HG03064 (cell line): ENCODE measurements at regions not wholly inside any gene's neighbourhood (a gene's known extent, or its start where the extent isn't known, plus 50 kb on each side); places are given as distances from the start of the nearest gene placed in this dataset.

Experiments used
- ATAC-seq: cut with Tn5 transposase; IDR thresholded peaks from one replicate; pipeline ENCODE4 v1.9.1; 2021; ENCODE audit warnings: low read depth; ENCODE audit not compliant: unreplicated experiment

DNA sequence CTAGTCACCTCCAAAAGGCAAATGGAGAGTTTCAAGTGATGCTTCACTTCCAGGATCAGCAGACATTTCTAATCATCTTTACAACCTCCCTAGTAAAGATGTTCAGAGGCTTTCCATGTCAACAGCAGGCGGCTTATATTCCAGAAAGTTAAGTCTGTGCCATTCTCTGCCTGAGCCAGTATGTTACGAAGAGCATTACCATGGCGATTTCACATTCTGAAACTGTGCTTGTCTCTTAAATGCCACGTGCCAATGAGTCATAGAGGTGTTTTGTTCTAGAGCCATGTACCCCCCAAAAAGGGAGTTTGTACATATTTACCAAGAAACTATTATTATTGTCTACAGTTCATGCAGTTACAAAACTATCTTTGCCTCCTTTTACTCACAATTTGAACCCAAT lies 319.5 kb downstream of the FOXA2 start:
- no peak for ATAC-seq

DNA sequence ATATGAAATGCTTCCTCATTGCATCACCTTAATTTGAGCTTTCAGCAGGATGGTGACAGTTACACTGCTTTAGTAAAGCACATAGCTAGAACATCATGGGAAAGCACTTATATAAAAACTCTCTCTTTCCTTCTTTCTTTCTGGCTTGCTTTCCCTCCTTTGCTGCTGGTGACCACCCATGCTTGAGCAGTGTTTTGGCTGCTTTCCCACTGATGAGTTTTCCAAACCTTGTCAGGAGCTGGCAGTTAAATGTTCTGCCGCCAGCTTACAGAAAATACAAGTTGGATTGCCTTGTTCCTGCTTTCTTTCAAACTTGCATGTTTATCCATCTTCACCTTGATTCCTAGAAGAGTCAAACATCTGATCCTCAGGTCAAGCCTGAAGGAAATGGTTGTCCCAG lies 323.9 kb downstream of the FOXA2 start:
- no peak for ATAC-seq

DNA sequence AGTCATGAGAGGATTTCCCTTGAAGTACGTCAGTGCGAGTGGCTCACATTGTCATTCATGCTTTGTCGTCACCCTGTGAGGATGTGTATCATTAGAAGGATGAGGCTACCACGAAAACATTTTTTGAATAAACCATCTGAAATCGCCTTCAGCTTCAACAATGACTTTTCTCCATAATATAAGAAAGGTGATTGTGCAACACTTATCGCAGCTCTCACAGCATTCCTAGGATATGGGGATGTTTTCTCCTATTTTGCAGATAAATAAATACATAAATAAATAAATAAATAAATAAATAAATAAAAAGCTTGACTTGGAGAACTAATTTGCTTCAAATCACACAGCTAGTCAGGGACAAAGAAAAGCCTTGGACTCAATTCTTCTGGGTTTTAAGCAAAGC lies 326.5 kb downstream of the FOXA2 start:
- no peak for ATAC-seq

DNA sequence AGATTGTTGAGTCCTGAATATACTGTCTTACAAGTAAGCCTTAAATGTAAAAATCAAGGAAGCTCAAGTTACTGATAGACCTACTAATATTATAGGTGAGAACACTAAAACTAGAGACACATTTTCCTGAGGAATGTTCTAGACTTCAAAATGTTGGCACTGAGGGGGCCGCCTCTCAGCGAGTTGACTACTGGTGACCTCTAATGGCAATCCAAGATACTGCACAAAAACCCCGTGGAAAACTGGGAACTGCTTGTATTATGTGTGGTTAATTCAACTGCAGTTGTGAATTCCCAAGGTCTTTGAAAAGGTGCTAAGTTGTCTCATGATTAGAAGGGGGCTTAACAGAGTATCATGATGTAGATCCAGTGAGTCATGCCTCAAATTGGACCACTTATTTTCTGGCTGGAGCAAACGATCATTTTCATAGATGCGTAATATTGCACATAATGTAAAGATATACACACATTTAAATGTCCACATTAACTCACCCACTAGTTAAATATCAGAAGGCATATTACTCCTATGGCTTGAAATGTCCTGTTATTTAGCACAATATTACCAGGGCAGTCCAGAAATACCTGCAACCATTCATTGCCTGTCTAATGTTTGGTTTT lies 336.2 kb downstream of the FOXA2 start:
- no peak for ATAC-seq

DNA sequence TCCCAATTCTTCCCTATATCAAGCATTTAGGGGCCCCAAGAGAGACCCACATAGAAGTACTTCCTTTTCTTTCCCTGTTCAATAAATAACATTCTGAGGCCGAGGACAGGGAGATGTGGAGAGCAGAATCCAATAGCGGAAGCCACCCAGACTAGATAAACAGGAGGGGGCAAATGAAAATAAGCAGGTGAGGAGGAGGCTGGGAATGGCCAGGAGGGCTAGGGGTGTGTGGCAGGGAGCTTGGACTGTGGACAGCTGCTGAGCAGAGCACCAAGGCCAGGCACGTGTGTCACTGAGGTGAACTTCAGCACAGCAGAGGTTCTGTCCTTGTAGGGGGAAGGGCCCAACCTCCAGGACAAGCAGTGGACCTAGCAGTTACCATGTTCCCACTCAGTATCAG lies 339.2 kb downstream of the FOXA2 start:
- ATAC-seq: no peak

DNA sequence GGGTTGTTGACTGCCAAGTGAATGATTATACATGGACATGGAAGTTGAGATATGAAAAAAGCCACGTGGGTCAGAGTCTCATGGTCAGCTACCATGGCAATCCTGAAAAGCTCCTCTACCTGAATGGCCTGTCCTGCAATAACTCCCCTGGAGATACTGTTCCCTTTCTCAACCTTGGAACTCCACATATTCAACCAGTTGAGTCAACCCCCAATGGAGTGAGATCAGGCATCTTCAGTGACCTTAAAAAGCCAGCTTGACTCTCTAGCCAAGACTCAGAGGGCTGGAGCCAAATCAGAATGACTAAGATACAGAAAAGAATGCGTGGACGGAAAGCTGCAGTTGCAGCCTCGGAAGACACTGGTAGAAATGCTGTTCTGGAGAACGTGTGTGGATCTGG lies 341.3 kb downstream of the FOXA2 start:
- no peak for ATAC-seq

DNA sequence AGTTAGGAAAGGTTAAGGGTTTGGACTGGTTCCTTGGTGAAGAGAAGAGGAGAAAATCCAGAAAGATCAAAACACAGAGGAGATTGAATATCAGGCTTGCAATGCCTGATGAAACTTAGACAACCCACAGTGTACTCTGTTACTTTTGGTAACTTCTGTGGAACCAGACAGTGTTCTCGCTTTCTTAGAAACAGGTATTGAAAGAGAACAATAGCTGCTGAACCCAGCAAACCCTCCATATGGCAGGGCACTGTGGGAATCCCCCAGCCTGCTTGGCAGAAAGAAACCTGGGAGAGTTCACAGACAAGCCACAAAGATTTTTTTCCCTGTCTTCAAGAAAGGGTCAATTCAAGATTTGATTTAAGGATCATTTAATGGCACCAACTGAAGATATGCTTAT lies 342.8 kb downstream of the FOXA2 start:
- no peak for ATAC-seq

DNA sequence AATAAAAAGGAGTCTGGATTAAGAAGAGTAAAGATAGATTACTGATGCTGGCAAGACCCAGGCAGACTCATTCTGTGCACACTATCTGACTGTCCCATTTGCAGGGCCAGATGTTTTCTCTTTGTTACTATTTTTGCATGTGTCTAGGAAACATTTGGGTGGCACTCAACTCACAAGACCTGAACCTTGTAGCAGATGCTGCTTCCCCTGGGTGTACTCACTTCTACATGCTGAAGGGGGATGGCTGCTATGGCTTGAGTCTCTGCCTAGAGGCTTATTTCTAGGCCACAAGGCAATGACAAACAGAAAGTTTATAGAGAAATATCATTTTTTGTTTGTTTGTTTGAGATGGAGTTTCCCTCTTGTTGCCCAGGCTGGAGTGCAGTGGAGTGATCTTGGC lies 351.4 kb downstream of the FOXA2 start:
- no peak for ATAC-seq

DNA sequence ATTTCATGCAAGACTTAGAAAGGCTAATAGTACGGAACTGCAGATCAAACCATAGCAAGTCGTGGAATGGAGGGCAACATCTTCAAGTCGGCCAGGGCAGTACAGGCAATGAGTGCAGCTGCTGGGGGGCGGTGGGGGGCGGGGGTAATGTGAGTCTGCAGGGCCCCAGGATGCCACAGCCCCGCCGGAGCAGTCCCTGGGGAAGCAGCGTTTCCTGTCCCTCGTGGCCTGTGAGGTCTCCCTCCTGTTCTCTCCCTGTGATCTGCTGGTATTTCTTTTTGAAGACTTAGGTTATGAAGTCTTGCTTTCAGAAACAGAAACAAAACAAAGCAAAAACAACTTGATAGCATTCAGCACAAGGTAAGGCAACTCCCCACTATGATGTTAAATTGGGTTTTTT lies 351.9 kb downstream of the FOXA2 start:
- no peak for ATAC-seq

DNA sequence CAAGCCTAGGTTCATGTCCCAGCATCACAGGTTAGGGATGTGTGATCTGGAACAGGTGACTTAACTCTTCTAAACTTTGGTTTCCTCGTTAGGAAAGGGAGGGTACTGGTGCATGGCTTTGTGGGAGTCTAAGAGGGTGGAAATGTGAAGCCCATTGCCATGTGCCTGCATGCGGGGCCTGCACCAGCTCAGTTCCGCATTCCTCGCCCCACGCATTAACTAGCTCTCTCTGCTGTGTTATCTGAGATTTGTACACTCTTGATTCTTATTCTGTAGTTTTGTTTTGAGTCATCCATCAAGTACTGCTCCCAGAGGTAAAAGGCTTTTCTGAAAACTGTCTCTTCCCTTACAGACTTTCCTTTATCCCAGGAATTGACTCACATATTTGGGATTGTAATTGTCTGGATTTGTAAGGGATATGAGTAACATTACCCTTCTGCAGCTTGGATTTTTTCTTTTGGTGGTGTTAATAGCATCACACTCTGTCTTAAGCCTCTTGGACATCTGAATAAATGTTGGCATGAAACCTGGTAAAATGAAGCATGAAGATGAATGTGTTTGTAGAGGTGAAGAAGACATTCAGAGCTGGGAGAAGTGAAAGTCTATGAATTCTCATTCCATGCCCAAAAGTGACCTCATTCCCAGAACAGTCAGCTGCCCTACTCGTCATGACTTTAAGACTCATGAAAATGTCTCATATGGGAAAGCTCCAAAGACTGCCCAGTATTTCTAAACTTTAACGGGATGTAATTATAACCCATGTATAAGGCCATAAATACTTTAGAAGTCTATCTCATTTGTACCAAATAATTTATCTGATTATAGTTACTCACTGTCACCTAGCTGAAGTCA lies 357.3 kb downstream of the FOXA2 start:
- no peak for ATAC-seq

DNA sequence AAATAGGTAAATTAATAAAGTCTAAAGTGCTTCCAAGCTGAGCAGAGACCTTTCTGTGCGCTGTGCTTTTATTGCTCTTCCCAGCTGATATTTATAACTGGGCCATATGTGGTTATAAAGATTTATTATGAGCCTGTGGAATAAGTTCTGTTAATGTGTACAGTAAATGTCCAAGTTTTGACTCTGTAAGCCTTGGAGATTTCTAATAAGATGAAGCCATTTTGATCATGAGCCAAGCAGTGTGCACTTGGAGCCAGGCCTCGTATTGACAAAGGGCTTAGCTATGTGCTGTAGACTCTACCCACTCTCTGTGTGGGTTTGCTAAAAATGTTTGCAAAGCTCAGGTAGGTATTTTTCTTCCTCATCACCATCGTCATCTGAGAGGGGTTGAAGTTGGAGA lies 361.1 kb downstream of the FOXA2 start:
- no peak for ATAC-seq

DNA sequence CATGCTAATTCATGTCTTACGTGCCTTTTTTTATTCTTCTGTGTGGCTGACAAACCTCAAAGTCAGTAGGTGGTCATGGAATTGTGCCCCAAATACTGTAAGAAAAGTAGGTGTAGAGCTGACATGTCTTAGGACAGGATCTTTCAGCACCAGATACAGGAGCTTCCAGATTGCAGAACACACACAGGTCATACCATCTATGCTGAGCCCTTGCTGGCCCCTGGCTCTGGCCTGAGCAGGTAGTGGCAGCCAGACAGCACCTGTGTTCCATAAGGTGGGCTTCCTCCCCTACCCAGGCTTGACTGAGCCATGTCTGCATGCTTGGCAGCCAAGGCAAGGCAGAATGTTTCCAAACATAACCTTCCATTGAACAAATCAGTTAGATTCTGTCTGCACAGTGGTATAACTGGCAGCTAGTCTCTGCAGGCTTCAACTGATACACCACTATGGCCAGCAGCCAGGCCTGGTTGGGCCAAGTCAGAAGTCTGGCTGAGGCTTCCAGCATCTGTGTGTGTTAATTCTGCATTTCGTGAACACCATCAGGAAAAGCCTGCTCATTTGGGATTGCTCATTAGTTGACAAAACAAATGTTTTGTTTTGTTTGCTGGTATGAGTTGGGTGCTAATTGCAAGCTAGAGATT lies 366.5 kb downstream of the FOXA2 start:
- no peak for ATAC-seq

DNA sequence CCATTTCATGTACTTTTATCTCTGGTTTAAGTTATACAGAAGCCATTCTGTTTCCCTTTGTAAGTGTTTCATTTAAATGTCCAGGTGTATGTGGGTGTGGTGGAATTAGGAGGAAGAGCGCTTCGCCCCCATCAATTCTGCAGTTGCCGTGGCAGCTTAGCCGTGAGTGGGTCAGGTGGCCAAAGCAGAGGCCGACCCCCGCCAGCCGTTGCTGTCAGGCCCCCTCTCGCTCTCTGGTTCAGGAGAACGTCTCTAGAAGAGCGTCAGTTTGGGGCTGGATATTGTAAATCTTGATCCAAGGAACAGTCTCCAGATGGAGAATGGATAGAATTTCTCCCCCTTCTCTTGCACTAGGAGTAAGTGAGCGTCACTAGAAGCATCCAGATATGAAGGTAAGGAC lies 367.4 kb downstream of the FOXA2 start:
- no peak for ATAC-seq

DNA sequence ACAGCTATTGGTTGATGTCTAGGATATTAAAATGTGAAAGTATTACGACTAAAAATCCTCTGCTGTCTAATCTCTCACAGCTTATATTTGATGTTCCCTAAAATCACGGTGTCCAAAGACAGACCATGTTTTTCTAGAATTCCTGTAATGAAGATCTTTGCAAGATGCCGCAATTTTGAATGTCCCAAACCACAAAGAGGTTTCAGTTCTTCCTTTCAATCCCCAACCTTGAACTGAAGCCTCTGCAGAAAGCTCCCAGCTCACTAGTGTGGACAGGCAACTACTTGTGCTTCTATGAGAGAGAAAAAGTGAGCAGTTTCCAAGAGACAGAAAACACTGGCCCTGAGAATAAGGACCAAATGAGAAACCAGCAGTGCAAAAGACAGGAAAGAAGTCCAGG lies 370.1 kb downstream of the FOXA2 start:
- no peak for ATAC-seq

DNA sequence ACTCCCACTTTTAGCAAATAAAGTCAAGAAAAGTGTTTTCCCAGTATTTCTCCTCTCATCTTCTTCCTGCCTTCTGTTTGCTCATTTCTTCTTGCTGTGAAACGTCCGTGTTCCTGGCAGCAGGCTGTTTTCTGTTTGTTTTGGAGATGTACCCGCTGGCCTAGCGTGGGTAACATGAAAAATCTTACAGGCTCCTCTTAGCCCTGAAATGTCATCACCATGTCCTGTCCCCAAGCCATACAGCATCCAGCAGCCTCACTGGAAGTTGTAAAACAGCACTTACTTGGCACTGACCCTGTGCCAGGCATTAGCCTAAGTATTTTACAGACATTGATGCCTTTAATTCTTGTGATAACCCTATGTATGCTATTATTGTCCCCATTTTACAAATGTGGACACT lies 371.1 kb downstream of the FOXA2 start:
- ATAC-seq: no peak

DNA sequence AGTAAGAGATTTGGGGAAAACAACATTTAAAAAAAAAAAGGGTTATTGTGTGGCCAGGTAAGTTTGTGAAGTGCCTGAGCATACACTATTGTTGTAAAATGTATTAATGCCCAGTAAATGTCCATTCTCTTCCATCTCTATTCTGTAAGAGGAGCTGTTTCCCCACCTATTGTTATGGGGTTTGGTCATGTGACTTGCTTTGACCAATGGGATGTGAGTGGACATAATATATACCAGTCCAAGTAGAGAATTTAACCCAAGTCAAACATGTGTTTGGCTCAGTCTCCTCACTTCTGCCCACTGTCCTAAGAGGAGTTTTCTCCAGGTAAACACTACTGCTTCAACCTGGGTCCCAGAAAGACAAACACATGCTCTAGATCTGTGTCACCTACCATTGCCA lies 377.1 kb downstream of the FOXA2 start:
- ATAC-seq: no peak

DNA sequence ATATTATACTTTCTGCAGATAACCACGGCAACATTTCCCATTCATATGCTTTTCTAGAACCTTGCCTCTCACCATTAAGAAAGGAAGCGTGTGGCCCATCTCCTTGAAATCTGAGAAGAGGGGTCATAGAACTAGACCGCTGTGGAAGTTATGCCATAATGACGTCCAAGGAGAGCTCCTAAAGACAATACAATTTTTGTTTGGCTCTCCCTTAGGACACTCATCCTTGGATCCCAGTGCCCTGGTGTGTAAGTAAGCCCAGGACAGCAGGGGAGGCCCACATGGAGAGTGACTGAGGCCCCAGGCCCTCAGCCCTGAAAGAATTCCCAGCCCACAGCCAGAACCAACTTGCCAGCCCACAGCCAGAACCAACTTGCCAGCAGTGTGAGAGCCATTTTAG lies 379.6 kb downstream of the FOXA2 start:
- ATAC-seq: no peak

DNA sequence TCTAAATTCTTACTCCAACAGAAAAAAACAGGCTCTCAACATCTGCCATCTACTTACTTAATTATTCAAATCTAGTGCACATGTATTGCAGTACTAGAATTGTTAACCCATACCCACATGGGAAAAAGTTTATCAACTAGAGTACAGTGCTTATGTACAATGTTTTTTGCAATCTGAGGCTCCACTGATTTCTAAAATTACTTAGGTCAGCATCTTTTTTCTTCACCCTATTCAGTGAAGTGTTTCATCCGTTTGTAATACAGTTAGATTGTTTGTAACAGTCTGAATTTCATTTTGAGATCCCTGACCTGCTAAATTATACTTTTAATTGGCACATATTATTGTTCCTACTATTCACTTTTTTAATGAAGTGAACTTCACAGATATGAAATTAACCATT lies 402.2 kb downstream of the FOXA2 start:
- no peak for ATAC-seq

DNA sequence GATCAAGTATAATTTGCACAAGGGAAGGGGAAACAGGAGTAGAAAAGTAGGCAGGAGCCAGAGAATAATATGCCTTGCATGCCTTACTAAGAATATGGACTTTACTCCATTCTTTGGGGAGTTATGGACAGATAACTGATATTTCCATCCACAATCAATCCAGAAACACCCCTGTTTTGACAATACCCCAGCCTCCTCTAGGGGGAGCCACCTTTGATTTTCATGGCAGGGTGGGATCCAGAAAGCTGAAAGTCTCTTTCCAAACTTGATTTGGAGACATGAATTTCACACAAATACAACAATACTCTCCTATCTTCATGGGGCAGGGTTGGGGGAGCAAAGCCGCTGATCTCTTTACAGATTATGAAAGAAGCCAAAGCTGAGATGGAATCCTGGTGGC lies 404.1 kb downstream of the FOXA2 start:
- no peak for ATAC-seq

DNA sequence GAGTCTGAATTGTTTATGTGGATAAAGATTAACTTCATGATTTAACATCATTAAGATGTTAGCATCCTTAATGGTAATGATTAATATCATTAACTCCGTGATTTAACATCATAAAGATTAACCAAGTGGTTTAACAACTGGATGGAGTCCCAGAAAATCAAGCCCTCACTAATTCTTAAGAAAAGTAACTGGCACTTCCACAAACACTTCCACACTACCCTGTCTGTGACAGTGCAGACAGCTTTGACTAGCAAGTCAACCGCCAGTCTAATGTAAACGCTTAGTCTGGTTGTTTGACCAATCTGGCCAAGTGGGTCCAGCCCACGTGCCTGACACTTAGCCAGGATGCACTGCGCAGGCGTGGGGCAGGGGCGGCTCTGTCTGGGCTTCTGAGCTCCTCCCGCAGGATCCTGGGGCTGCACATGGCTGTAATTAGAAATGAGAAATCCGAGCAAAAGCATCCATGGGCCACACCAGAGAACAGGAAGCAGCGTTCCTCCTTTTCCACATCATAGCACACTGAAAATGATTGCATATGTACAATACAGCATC lies 424.2 kb downstream of the FOXA2 start:
- no peak for ATAC-seq

DNA sequence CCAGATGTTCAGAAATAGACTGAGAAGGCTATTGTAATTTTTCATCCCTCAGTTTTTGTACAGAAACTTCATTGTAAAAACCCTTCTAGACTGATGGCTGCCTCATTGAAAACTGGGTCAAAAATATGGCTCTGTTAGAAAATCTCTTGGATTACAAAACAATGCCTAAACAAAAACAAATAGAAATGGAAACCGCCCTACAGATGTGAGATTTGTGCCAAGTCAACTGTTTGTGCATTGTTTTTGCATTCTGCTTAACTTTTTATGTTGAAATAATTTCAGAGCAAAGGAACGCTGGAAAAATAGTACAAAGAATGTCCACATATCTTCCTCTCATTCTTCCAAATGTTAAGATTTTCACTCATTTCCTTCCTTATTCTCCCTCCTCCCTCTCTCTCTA lies 425.1 kb downstream of the FOXA2 start:
- no peak for ATAC-seq

DNA sequence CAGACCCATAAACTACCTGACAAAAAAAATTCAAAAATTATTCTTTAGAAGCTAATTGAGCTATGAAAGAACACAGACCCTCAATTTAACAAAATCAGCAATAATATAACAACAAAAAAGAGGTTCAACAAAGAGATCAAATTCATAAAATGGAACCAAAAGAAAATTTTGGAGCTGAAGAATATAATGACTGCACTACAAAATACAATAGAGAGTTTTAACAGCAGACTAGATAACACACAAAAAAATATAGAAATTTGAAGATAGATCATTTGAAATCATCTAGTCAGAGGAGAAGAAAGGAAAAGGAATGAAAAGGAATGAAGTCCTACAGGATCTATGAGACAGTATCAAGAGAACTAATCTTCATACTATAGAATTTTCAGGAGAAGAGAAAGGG lies 422.1 kb downstream of the PAX1 start:
- no peak for ATAC-seq
